HEK293 (cell line): ENCODE measurements at regions not wholly inside any gene's neighbourhood (a gene's known extent, or its start where the extent isn't known, plus 50 kb on each side); places are given as distances from the start of the nearest gene placed in this dataset.

Experiments
- CTCF ChIA-PET: fragments of 350-600 bp; formaldehyde crosslinking; extraction: SDS; loops from one replicate; lab custom pipeline; 2021; ENCODE audit warnings: antibody characterized with exemption; lab: Yijun Ruan, JAX
- POLR2A ChIA-PET: fragments of 300-600 bp; formaldehyde crosslinking; extraction: SDS; loops from one replicate; lab custom pipeline; 2020; ENCODE audit warnings: antibody characterized with exemption, inconsistent platforms; lab: Yijun Ruan, JAX
- H3K27ac ChIP-seq: fragments of 200-500 bp; sonication (Bioruptor generic); 2 replicates; pipeline ENCODE4 v1.5.1; 2014; ENCODE audit warnings: low read depth, low read length, control low read depth, inconsistent platforms; ENCODE audit errors: extremely low read depth
- H3K36me3 ChIP-seq, 2 experiments: fragments of 200-500 bp in 1 of 2; sonication (Bioruptor generic) in 1 of 2; 1 replicate in 1 of 2; 2 replicates in 1 of 2; pipeline ENCODE4 v1.5.1; 2014 to 2017; ENCODE audit warnings: inconsistent platforms in 2 of 2, low read length in 2 of 2; ENCODE audit not compliant: control insufficient read depth in 2 of 2, insufficient read depth in 1 of 2
- H3K4me1 ChIP-seq: fragments of 200-500 bp; sonication (Bioruptor generic); 2 replicates; pipeline ENCODE4 v1.5.1; 2014; ENCODE audit warnings: mild to moderate bottlenecking, low read length, inconsistent platforms; ENCODE audit not compliant: control insufficient read depth, insufficient read depth
- H3K4me3 ChIP-seq: 2 replicates; pipeline ENCODE4 v1.5.1; 2011; ENCODE audit warnings: low read depth, mild to moderate bottlenecking, control low read depth, low read length, moderate library complexity
- H3K9me3 ChIP-seq: fragments of 200-500 bp; sonication (Bioruptor generic); 2 replicates; pipeline ENCODE4 v1.5.1; 2014; ENCODE audit warnings: low read depth, low read length, inconsistent platforms; ENCODE audit not compliant: control insufficient read depth, insufficient read depth
- HOXD13 ChIP-seq: sonication (generic); formaldehyde crosslinking; IDR thresholded peaks from 2 replicates; pipeline ENCODE4 v1.8.0; 2022; ENCODE audit warnings: missing genetic modification reagents, borderline replicate concordance
- KLF8 ChIP-seq: fragments of 450-650 bp; formaldehyde crosslinking; IDR thresholded peaks from 2 replicates; pipeline ENCODE4 v1.5.1; 2016; ENCODE audit warnings: missing biosample characterization, missing genetic modification characterization
- SCRT2 ChIP-seq: fragments of 450-650 bp; formaldehyde crosslinking; IDR thresholded peaks from 2 replicates; pipeline ENCODE4 v1.5.1; 2016; ENCODE audit warnings: missing biosample characterization, missing genetic modification characterization
- WT1 ChIP-seq: fragments of 450-650 bp; formaldehyde crosslinking; IDR thresholded peaks from 2 replicates; pipeline ENCODE4 v1.5.1; 2016; ENCODE audit warnings: missing biosample characterization, missing genetic modification characterization
- ZBTB20 ChIP-seq: fragments of 450-650 bp; formaldehyde crosslinking; IDR thresholded peaks from 2 replicates; pipeline ENCODE4 v1.5.1; 2016; ENCODE audit warnings: missing biosample characterization, missing genetic modification characterization
- ZFHX2 ChIP-seq: fragments of 450-650 bp; formaldehyde crosslinking; conservative IDR thresholded peaks from 2 replicates; pipeline ENCODE4 v1.5.1; 2016; ENCODE audit warnings: missing biosample characterization, missing genetic modification characterization
- ZIC2 ChIP-seq: fragments of 450-650 bp; formaldehyde crosslinking; IDR thresholded peaks from 2 replicates; pipeline ENCODE4 v1.5.1; 2016; ENCODE audit warnings: missing biosample characterization, missing genetic modification characterization
- ZNF10 ChIP-seq: fragments of 450-650 bp; formaldehyde crosslinking; IDR thresholded peaks from 2 replicates; pipeline ENCODE4 v1.5.1; 2017; ENCODE audit warnings: missing biosample characterization, missing genetic modification characterization
- ZNF354C ChIP-seq: fragments of 450-650 bp; formaldehyde crosslinking; IDR thresholded peaks from 2 replicates; pipeline ENCODE4 v1.5.1; 2016; ENCODE audit warnings: missing biosample characterization, missing genetic modification characterization, low read depth, borderline replicate concordance
- ZNF48 ChIP-seq: fragments of 450-650 bp; formaldehyde crosslinking; IDR thresholded peaks from 2 replicates; pipeline ENCODE4 v1.5.1; 2016; ENCODE audit warnings: missing biosample characterization, missing genetic modification characterization
- ZNF560 ChIP-seq: fragments of 450-650 bp; formaldehyde crosslinking; IDR thresholded peaks from 2 replicates; pipeline ENCODE4 v1.5.1; 2017; ENCODE audit warnings: missing biosample characterization, missing genetic modification characterization, borderline replicate concordance
- ZNF664 ChIP-seq: fragments of 450-650 bp; formaldehyde crosslinking; IDR thresholded peaks from 2 replicates; pipeline ENCODE4 v1.5.1; 2016; ENCODE audit warnings: missing biosample characterization, missing genetic modification characterization
- ZNF776 ChIP-seq: fragments of 450-650 bp; formaldehyde crosslinking; IDR thresholded peaks from 2 replicates; pipeline ENCODE4 v1.5.0; 2017; ENCODE audit warnings: missing biosample characterization, missing genetic modification characterization, borderline replicate concordance
- ZSCAN16 ChIP-seq: fragments of 450-650 bp; formaldehyde crosslinking; IDR thresholded peaks from 2 replicates; pipeline ENCODE4 v1.5.1; 2016; ENCODE audit warnings: missing biosample characterization, missing genetic modification characterization
- TF ChIP-seq, protein P1 (sequence below): fragments of 450-650 bp; formaldehyde crosslinking; IDR thresholded peaks from 2 replicates; pipeline ENCODE4 v1.5.1; 2016; ENCODE audit warnings: missing biosample characterization, missing genetic modification characterization, low read depth
- TF ChIP-seq, protein P2 (sequence below): IDR thresholded peaks from 2 replicates; pipeline ENCODE4 v1.6.1; 2011; ENCODE audit warnings: mild to moderate bottlenecking, low read depth, low read length, borderline replicate concordance
- TF ChIP-seq, protein P3 (sequence below): fragments of 450-650 bp; formaldehyde crosslinking; IDR thresholded peaks from 2 replicates; pipeline ENCODE4 v1.5.1; 2016; ENCODE audit warnings: missing biosample characterization, missing genetic modification characterization, borderline replicate concordance

DNA sequence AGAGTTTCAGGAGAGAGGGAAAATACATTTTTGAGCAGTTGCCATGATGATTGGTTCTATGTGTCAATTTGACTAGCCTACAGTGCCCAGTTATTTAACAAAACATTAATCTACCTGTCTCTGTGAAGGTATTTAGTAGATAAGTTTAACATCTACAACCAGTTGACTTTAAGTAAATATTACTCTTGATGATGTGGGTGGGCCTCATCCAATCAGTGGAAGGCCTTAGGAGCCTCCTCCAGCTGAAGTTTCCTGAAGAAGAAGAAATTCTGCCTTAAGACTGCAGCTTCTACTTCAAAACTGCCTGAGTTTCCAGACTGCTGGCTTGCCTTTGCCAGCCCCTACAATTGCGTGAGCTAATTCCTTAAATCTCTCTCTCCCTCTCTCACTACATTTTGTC is 93.6 kb downstream of the OXSM start:
- Histone ChIP-seq H3K9me3 (no peaks in the 10 kb centered on the region), H3K4me1 (no peaks in the 10 kb centered on the region), H3K27ac (no peak overlapping the region), H3K36me3 (no peaks in the 10 kb centered on the region), H3K4me3 (no peak overlapping the region)
- POLR2A ChIA-PET: no interaction called here
- TF ChIP-seq ZNF664 (tag by site-specific recombination) (no peak), WT1 (no peak), ZNF10 (tag by site-specific recombination) (peak; percentile 82)
- CTCF ChIA-PET: interaction anchor here (0.6 kb wide), 1 partner anchor 15 kb away, joined by 3 read pairs; no protein-coding TSS in a partner anchor

DNA sequence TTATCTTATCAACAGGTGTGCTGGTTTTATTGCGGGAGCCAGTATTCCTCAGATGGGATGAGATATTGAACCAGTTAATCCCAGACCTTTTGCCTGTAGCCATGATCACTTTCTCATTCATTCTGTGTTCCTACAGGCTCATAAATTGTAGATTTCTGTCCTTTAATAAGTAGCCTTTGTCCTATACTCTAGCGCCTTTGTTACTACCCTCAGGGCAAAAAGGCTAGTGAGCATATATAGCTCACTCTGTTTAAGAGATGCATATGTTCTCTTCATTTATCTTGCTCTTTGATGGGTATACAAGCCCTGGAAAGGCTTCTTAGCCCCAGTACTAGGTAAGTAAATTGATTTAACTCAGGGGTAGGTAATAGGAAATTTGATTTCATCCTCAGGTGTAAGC is 95.1 kb downstream of the OXSM start:
- peak; percentile 52; the same call in 1 of the 2 replicates for TF ChIP-seq SCRT2 (tag by site-specific recombination)
- TF ChIP-seq HOXD13: no peak
- POLR2A ChIA-PET: interaction anchor here (0.6 kb wide), 1 partner anchor 217 kb away, joined by 5 read pairs; no protein-coding TSS in a partner anchor
- CTCF ChIA-PET: interaction anchor here (0.7 kb wide), 1 partner anchor 24 kb away, joined by 5 read pairs; no protein-coding TSS in a partner anchor

DNA sequence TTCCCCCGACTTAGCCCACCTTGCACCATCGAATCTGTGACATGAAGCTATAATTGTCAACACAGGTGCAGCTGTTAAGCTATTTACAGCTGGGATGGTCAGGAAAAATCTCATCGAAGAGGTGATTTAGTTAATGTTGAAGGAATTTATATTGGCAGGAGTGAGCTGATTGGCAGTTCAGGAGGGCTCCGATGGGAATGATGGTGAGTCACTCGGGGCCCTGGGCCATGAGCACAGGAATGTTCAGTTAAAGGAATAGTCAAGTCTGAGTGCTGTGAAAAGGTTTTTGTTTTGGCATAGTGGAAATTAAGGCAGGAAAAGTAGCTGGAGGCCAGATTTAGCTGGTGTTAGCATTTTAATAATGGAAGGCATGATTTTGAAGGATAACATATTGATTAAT is 95.7 kb downstream of the OXSM start:
- ChIA-PET POLR2A (no interaction called here), CTCF (interaction anchor here (0.7 kb wide), 1 partner anchor 24 kb away, joined by 5 read pairs; no protein-coding TSS in a partner anchor)
- Histone ChIP-seq H3K4me3 (no peak overlapping the region), H3K27ac (no peak overlapping the region)
- TF ChIP-seq, protein P1, sequence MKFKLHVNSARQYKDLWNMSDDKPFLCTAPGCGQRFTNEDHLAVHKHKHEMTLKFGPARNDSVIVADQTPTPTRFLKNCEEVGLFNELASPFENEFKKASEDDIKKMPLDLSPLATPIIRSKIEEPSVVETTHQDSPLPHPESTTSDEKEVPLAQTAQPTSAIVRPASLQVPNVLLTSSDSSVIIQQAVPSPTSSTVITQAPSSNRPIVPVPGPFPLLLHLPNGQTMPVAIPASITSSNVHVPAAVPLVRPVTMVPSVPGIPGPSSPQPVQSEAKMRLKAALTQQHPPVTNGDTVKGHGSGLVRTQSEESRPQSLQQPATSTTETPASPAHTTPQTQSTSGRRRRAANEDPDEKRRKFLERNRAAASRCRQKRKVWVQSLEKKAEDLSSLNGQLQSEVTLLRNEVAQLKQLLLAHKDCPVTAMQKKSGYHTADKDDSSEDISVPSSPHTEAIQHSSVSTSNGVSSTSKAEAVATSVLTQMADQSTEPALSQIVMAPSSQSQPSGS (tag by site-specific recombination): no peak
- TF ChIP-seq KLF8 (tag by site-specific recombination) (no peak), ZFHX2 (tag by site-specific recombination) (no peak), ZNF354C (tag by site-specific recombination) (no peak), ZSCAN16 (no peak), ZIC2 (tag by site-specific recombination) (no peak), ZBTB20 (no peak), ZNF48 (tag by site-specific recombination) (no peak), ZNF560 (tag by site-specific recombination) (no peak), ZNF776 (tag by site-specific recombination) (no peak)
- TF ChIP-seq, protein P2, sequence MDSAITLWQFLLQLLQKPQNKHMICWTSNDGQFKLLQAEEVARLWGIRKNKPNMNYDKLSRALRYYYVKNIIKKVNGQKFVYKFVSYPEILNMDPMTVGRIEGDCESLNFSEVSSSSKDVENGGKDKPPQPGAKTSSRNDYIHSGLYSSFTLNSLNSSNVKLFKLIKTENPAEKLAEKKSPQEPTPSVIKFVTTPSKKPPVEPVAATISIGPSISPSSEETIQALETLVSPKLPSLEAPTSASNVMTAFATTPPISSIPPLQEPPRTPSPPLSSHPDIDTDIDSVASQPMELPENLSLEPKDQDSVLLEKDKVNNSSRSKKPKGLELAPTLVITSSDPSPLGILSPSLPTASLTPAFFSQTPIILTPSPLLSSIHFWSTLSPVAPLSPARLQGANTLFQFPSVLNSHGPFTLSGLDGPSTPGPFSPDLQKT: no peak
- TF ChIP-seq, protein P3, sequence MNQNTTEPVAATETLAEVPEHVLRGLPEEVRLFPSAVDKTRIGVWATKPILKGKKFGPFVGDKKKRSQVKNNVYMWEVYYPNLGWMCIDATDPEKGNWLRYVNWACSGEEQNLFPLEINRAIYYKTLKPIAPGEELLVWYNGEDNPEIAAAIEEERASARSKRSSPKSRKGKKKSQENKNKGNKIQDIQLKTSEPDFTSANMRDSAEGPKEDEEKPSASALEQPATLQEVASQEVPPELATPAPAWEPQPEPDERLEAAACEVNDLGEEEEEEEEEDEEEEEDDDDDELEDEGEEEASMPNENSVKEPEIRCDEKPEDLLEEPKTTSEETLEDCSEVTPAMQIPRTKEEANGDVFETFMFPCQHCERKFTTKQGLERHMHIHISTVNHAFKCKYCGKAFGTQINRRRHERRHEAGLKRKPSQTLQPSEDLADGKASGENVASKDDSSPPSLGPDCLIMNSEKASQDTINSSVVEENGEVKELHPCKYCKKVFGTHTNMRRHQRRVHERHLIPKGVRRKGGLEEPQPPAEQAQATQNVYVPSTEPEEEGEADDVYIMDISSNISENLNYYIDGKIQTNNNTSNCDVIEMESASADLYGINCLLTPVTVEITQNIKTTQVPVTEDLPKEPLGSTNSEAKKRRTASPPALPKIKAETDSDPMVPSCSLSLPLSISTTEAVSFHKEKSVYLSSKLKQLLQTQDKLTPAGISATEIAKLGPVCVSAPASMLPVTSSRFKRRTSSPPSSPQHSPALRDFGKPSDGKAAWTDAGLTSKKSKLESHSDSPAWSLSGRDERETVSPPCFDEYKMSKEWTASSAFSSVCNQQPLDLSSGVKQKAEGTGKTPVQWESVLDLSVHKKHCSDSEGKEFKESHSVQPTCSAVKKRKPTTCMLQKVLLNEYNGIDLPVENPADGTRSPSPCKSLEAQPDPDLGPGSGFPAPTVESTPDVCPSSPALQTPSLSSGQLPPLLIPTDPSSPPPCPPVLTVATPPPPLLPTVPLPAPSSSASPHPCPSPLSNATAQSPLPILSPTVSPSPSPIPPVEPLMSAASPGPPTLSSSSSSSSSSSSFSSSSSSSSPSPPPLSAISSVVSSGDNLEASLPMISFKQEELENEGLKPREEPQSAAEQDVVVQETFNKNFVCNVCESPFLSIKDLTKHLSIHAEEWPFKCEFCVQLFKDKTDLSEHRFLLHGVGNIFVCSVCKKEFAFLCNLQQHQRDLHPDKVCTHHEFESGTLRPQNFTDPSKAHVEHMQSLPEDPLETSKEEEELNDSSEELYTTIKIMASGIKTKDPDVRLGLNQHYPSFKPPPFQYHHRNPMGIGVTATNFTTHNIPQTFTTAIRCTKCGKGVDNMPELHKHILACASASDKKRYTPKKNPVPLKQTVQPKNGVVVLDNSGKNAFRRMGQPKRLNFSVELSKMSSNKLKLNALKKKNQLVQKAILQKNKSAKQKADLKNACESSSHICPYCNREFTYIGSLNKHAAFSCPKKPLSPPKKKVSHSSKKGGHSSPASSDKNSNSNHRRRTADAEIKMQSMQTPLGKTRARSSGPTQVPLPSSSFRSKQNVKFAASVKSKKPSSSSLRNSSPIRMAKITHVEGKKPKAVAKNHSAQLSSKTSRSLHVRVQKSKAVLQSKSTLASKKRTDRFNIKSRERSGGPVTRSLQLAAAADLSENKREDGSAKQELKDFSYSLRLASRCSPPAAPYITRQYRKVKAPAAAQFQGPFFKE (tag by site-specific recombination): no peak
- TF ChIP-seq, all 188 proteins: peak for 0
- H3K36me3 ChIP-seq: no peaks in the 10 kb centered on the region
- no peaks in the 10 kb centered on the region for H3K4me1 ChIP-seq
- no peaks in the 10 kb centered on the region for H3K9me3 ChIP-seq

More for the DNA sequence above, 95.1 kb downstream of the OXSM start:
- H3K4me3 ChIP-seq: no peak overlapping the region
- H3K27ac ChIP-seq: no peak overlapping the region
- no peaks in the 10 kb centered on the region for H3K36me3 ChIP-seq
- no peaks in the 10 kb centered on the region for H3K4me1 ChIP-seq
- H3K9me3 ChIP-seq: no peaks in the 10 kb centered on the region
